Endothelial cell of hepatic sinusoid (primary cell): ENCODE measurements at regions not wholly inside any gene's neighbourhood (a gene's known extent, or its start where the extent isn't known, plus 50 kb on each side); places are given as distances from the start of the nearest gene placed in this dataset.

Source experiments
- in situ Hi-C: cut with HindIII; loops from 2 replicates; pipeline ENCODE4 v1.10.0; 2017; ENCODE audit warnings: low sequenced_read_pairs

GRCh38 chr2:236516708-236517107 is 52.9 kb upstream of the ACKR3 start:
- in situ Hi-C loops, result no loop called here

DNA sequence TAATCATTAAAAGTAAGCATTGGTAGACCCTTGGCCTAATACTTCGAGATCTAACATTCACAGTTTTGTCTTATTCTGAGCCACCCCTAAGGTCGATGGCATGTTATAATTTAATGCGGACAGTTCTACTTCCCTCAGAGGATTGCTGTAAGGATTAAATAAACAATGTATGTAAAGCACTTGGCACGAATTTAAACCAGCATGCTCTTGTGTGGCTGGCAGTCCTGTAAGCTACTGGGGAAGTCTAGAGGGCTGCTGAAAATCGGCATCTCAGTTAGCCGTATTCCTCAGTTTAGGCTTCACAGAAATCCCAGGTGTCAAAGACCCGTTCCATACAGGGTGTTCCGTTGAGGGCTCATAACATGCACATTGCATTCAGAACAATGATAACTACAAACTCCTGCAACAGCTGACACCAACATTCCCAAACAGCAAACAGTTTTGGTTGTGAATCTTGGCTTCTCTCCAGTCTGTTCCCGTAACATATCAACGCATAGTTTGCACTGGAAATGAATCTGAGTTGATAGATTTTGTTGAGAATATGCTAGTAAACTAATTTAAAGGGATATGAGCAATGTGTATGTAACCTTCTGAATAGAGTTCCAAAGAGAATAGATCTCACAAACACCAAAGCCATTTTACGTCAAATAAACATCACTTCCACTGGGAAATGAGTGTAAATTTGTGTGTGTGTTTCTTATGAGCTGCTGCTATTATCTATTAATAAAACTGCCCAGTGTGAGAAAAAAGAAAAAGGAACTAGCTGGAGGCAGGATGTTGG is 52.2 kb upstream of the ACKR3 start:
- in situ Hi-C loops, result no loop called here
